Fibroblast of skin of left quadriceps (primary cell): ENCODE measurements at regions not wholly inside any gene's neighbourhood (a gene's known extent, or its start where the extent isn't known, plus 50 kb on each side); places are given as distances from the start of the nearest gene placed in this dataset.

Source experiments
- DNase-seq, 2 experiments: peaks; one replicate each; pipeline ENCODE4 v3.0.0-alpha.2; 2013; ENCODE audit warnings: low read depth in 2 of 2

DNA sequence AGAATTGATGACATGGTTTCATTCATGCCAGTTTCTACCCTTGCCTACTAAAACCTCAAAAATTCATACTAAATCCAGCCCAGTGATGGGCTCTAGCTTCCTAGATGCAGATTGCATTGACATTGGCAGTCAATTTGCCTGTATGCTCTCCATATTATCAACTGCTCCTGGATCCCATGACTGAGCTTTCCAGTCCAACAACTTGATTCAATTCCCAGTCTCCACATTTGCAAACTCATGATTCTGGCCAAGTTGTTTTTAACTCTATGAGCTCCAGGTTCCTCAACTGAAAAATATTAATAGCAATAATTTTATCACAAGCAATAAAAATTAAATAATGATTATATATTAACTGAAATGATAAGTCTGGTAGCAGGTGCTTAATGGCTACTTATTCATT, 51.0 kb upstream of the DSC1 start:
- DNase-seq = no peak

DNA sequence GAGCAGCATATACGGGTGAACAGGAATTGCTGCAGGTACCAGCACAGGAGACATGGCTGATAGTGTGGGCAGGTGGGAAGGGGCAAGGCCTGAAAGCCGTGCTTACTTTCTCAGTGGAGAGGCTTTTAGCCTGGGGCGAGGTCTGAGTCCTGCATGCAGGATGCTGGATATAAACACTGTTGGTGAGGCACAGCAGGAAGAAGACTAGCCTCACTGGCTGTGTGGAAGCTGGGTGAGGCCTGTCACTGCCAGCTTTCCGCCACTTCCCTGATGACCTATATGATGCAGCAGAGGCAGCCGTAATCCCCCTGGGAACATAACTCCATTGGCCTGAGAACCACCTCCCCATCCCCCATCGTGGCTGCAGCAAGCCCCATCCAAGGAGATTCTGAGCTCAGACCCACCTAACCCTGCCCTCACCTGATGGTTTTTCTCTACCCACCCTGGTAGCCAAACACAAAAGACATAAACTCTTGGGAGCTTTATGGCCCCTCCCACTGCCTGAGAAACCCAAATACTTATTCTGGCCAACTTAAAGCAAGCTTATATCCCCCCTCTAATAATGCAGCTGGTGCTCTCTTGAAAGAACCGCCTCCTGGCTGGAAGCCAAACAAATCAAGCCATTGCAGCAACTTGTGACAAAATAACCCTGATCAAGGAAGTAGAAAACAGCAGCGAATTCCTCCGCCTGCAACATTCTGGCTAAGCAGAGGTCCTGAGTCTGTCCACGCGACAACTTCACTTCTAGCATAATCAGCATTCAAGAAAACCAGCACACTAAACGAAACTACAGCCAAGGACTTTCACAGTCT, 54.6 kb upstream of the DSC1 start:
- DNase-seq = no peak

DNA sequence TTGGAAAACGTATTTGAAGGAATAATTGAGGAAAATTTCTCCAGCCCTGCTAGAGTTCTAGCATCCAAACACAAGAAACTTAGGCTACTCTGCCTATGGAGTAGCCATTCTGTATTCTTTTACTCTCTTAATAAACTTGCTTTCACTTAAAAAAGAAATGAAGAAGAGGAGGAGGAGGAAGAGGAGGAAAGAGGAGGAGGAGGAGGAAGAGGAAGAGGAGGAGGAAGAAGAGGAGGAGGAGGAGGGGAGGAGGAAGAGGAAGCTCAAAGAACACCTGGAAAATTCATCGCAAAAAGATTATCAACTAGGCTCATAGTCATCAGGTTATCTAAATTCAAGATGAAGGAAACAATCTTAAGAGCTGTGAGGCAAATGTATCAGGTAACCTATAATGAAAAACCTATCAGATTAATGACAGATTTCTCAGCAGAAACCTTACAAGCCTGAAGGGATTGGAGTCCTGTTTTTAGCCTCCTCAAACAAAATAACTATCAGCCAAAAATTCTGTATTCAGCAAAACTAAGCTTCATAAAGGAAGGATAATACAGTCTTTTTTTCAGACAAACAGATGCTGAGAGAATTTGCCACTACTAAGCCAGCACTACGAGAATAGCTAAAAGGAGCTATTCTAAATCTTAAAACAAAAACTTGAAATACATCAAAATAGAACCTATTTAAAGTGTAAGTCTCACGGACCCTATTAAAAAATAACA, 56.2 kb upstream of the DSC1 start:
- DNase-seq = no peak

DNA sequence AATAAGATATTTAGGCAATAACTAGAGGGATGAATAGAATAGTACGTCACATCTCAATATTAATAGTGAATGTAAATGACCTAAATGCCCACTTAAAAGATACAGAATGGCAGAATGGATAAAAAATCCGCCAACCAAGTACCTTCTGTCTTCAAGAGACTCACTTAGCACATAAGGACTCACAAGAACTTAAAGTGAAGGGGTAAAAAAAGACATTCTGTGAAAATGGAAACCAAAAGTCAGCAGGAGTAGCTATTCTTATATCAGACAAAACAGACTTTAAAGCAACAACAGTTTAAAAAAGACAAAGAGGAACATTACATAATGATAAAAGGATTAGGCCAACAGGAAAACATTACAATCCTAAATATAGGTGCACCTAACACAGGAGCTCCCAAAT, 56.7 kb upstream of the DSC1 start:
- DNase-seq = no peak

DNA sequence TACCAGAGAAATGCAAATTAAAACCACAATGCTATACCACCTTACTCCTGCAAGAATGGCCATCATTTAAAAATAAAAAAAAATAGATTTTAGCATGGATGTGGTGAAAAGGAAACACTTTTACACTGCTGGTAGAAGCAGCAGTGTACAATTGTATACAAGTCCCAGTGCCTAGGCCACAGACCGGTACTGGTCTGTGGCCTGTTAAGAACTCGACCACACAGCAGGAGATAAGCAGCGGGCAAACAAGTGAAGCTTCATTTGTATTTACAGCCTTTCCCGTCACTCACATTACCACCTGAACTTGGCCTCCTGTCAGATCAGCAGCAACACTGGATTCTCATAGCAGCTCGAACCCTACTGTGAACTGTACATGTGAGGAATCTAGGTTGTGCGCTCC, 60.7 kb upstream of the DSC1 start:
- no peak for DNase-seq

DNA sequence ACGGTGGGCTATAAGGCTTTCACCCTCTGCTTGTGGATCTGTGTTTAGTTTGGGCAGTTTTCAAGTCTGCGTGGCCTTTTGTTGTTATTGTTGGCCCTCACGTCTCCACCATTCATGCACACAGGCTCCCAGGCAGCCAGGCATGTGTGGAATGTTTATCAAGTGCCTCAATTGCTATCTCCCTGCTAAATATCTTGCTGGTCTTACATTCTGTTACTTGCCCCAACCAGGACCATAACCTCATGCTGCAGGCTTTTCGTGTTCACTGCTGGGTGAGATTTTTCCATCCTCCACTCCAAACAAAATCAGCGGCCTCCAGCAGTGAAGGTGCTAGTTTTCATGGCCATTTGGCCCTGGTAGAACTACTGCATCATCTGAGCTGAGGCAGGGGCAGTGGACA, 63.0 kb upstream of the DSC1 start:
- peak in 1 of 2 experiments; percentile 1 for DNase-seq

DNA sequence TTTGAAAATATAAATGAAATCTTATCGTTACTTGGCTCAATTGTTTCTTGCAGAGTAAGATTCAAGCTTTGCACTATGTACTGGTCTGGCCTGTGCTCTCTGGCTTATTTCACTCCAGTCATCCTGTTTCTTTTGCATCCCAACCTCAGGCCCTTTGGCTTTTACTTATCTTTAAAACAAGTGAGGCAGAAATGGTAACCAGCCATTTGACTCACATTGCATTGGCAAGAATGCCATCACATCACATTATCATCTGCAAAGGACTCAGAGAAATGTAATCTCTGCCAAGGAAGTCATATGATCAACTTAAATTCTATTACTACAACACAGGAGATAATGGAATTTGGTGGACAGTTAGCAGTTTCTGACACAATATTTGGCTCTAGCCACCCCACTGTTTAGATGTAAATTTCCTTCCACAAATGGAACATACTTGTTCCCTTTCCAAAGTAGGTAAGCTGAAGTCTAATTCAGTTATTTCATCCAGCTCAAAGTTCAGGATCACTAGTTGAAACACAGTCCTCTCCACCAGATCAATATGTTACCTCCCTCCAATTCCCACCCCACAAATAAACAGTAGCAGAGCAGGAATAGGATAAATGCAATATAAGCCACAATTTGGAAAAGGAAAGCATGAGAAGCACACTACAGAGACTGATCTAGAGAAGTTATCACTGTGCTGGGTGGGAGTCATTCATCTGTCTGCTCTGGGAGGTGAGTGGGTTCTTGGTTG, 65.0 kb upstream of the DSC1 start:
- no peak for DNase-seq

DNA sequence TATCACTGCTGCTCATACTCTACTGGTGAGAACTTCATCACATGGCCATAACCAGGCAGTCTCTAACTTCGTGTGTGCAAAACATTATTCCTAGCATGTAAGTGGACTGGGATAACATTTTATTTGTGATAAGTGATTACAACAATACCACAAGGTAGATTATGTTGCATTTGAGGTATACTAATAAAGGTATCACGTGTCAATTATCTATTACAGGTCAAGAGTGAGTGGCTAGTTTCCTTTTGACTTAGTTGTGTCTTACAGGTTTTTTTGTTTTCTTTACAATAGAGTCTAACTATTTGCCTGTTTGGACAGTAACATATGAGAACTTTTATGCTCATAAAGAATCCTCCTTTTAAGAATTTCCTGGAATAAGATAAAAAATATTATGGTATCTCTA, 67.2 kb upstream of the DSC1 start:
- DNase-seq = no peak

DNA sequence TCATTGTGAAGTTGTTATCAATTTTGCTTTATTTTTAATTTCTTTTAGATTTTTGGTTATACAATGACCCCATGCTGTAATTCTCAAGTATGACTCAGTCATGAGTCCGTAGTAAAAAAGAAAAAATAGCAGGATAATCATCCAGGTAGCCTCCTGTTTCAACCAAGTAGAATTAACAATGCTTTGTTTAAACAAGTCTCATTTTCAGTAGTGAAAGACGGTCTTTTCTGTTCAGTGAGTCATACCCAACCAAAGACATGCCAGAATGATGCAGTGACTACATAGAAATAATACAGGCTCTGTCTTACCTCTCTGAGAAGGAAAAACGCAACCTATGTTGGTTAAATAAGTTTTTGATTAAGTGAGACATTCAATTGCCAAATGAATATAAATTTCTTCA, 67.8 kb upstream of the DSC1 start:
- DNase-seq = no peak

DNA sequence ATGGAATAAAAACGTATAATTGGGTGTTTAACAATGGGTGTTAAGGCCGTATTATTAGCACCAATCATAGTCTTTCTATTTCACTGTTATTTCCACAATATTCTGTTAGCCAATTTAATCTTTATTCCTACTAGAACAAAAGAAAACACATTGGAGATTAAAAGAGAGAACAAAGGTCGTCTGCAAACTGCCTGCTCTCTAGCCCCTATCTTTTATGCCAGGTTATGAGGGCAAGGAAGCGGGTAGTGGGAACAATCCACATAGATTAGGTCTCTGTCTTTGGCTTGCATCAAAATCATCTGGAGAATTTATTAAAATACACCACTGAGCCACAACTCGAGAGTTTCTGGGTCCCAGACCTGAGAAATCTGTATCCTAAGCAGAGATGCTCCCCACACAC, 69.4 kb upstream of the DSC1 start:
- no peak for DNase-seq

DNA sequence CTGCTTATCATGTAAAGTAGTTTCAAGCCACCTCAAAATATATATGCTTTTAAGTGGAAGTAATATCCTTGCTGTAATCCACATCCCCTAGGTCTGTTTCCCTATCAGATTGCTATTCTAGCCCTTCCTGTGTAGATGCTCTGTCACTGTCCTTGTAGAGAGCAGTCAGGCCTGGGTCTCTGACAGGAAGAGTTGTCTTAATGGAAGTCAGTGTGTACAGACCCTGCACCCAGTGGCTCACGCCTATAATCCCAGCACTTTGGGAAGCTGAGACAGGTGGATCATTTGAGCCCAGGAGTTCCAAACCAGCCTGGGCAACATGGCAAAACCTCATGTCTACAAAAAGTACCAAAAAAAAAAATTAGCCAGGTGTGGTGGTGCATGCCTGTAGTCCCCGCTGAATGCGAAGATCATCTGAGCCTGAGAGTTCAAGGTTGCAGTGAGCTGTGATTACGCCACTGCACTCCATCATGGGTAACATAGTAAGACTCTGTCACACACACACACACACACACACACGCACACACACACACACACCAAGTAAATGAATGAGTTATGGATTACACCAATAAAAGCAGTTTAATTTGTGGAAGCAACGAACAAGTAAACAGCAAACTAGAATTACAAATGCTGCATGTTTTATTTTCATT, 70.2 kb upstream of the DSC1 start:
- DNase-seq = no peak

DNA sequence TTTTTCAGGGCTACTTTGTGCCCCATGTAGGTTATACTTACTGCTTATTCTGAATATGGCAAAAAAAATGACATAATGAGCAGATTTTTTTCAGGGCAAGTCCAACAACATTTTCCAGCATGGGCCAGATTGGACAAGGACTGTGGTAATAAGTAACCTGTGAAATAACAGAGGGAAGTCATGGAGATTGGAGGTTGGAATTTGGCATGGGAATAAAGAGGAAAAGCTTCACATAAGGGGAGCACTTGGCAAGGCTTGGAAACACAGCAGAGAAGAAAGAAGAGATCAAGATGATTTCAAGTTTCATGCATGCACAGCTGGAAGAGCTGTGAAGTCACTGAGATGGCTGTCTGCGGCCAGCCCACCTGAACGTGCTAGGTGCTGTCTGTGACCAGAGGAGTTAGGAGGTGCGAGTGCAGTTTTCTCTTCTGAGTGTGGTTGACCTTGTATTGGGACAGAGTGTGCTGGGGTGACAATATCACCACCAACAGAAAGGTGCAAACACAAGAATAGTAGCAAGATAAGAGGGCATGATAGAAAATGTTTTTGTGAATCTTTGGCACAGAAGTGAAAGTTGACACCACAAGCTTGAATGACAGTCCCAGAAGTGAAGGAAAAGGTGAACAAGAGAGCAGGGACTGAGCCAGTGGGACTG, 71.1 kb upstream of the DSC1 start:
- DNase-seq = no peak

DNA sequence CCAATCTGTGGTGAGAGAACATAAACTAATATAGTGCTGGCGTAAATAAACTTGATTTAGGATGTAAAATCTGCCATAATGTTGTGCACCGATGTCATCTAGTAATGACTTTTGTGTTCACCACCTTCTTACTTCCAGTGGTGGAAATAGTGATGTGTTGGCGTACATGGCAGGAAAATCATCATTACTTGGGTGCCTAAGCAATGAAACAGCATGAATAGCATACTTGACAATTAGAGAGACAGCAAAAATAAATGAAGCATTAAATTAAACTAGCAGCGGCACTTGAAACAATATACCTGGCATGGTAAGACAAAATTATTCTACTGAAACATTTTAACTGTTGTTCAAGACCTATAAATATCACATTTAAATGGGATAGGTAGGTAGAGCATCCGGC, 73.2 kb upstream of the DSC1 start:
- DNase-seq = no peak

DNA sequence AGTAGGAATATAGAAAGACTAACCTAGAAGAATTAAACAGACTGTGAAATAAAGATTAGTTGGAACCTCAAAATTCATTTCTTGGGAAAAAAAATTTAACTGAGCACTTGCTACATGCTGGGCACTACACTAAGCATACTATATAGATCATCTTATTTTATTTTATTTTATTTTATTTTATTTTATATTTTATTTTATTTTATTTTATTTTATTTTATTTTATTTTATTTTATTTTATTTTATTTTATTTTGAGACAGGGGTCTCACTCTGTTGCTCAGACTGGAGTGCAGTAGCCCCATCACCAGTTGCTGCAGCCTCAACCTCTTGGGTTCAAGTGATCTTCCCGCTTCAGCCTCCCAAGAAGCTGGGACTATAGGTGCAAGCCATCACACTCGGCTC, 74.5 kb upstream of the DSC1 start:
- no peak for DNase-seq

DNA sequence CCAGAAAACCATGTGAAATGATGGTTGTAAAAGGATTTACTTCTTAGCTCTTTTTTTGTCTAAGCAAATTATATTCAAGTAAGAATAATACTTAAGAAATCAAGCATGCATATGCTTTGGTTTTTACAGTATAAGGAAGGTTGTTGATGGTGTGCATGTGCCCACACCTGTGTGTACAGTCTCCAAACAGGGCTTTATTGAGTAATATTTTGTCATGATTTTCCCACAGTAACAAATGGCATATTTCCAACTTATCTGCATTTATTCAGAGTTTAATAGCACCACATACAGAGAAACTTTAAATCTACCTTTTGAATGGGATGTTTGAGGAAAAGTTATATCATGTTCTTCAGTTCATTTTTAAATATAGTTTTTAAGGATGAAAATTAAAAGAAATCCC, 76.5 kb upstream of the DSG1 start:
- DNase-seq = no peak

DNA sequence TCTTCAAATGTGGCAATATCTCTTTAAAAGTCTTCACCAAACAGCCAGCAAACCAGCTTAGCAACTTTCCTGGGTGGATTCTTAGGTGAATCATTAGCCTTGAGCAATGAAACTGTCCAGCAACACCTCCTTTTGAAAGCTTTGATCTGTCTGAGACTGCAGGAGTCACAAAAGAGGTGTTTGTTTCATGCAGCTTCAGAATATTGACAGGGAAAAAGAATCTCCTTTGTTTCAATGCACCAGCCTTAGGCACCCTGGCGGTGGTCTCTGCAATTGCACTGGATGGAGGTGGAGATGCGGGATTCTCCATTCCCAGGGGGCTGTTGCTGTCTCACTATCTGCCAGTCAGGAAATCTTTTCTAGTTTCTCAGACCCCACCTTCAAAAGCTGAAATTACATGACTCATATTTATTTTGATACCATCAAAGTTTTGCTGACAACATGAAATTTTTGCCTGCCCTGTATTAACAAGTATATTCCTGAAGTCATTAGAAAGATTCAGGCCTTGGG, 76.0 kb upstream of the DSG1 start:
- DNase-seq = no peak

DNA sequence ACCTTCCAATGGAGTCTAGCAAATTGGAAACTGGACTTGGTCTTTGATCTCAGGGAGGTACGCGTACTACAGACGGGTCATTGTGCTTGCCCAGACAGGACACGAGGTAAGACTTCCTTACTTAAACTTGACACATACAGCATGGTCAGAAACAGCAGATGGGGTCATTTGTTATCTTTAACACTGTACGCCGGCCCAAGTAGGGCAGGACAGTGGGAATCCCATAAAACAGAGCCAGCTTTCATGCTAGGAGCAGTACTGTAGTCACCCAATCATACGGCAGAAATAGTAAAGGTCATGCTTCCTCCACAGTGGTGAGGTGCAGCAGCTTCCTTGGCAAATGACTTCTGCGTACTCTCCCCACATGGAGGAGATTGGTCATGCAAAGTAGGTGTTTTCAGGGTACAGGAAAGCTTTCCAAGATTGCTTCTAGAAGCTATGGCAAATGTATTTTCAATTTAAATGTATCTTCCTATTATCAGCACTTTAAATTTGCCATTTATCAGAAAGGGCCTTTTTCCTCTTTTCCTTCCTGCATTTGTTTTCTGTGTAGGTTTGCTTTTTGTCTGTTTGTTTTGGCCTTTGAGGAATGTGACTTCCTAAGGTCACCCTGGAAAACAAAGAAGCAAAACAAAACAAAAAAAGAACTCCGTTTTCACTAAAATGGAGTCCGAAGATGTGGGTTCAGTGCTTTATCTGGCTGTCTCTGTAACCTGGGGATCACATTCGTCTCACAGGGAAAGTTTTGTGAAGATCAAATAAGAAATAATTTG, 74.0 kb upstream of the DSG1 start:
- no peak for DNase-seq

DNA sequence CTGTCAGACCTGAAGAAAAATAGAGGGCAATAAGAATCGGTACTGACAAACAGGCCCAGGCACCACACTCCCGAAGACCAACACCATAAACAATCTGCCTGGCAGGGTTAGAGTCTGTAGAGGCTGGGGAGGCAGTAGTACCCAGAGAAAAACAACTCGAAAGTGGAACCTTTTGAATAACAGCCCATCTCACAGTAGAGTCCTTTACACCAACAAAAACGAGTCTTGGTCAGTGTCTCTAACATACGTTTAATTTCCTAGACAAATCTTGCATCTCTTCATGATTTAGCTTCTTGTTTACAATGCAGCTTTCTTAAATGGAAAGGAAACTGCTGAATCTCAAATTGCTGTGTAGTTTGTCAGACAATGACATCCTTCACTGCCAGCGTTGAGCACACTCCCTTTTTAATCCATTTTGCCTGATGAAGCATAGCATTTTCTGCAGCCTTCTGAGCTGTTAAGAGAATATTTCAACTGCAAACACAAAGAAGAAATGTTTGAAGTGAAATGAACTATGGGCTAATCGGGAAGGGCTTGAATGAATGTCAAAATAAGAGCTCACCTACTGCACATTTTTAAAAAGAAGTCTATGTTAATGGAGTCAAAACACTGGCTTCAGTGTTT, 73.1 kb upstream of the DSG1 start:
- DNase-seq = no peak

DNA sequence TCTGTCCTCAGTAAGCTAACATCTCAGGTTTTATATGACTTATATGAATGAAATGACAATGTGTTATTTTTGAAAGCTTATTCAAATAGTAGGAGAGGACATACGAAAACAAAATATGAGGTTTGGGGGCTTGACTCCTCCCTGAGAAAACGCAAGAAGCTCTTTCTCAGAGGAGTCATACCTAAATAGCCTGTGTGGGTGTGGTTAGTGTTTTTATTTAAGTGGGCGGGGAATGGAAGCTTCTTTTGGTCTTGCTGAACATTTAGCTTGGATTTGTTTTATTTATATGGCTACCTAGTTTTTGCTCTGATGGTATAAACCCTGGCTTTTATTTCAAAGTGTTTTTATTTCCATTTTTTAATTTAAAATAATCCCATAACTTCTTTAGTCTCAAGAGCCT, 72.1 kb upstream of the DSG1 start:
- DNase-seq = no peak

DNA sequence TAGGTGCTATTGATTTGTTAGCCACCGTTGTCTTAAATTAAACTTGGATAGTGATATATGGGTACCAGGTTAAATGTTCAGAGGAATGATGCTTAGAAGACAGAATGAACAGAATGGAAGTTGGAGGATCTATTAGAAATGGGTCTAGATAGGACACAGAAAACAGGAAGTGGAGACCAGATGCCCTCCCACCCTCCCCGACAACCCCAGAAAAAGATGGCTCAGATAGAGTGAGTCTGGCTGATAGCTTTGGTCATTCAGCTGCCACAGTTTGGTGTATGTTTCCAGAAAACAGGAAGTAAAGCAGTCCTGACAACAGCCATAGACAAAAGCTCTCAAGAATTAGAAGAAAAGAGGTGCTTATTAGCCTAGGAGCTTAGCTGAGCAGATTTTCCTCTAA, 71.5 kb upstream of the DSG1 start:
- DNase-seq = no peak
